GM06990 (cell line): ENCODE measurements at regions not wholly inside any gene's neighbourhood (a gene's known extent, or its start where the extent isn't known, plus 50 kb on each side); places are given as distances from the start of the nearest gene placed in this dataset.

Source experiments
- DNase-seq: peaks from one replicate; pipeline ENCODE4 v3.0.0-alpha.2; 2011; ENCODE audit not compliant: insufficient read length; ENCODE audit errors: extremely low read depth
- H3K27me3 ChIP-seq: replicated peaks from 2 replicates; pipeline ENCODE4 v1.6.0; 2011; ENCODE audit warnings: low read length; ENCODE audit not compliant: control insufficient read depth, insufficient read depth
- H3K36me3 ChIP-seq: 2 replicates; pipeline ENCODE4 v1.5.1; 2011; ENCODE audit warnings: low read length; ENCODE audit not compliant: control insufficient read depth, insufficient read depth
- H3K4me3 ChIP-seq: replicated peaks from 2 replicates; pipeline ENCODE4 v1.5.1; 2011; ENCODE audit warnings: low read depth, mild to moderate bottlenecking, control low read depth, low read length
- TF ChIP-seq, protein P1 (sequence below): IDR thresholded peaks from 2 replicates; pipeline ENCODE4 v1.5.1; 2011; ENCODE audit warnings: low read length, control low read depth, mild to moderate bottlenecking, inconsistent platforms; ENCODE audit not compliant: insufficient read depth, poor library complexity, severe bottlenecking

DNA sequence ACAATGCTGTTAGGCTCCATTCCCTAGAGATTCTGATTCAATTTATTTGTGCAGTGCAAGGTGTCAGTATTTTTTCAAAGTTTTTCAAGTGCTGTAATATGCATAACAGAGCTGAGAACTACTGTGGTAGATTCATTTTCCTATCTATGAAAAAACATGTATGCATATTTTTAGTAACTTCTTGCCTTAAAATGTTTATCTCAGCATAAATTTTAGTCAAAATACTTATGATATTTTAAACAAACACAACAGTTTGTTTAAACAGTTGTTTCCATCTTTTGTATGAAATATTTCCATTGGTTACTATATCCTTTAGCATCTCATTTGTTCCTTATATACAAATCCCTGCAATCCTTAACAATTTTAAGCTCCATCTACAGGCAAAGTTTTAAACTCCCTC is 624.8 kb upstream of the ADGRL3 start:
- TF ChIP-seq, protein P1, sequence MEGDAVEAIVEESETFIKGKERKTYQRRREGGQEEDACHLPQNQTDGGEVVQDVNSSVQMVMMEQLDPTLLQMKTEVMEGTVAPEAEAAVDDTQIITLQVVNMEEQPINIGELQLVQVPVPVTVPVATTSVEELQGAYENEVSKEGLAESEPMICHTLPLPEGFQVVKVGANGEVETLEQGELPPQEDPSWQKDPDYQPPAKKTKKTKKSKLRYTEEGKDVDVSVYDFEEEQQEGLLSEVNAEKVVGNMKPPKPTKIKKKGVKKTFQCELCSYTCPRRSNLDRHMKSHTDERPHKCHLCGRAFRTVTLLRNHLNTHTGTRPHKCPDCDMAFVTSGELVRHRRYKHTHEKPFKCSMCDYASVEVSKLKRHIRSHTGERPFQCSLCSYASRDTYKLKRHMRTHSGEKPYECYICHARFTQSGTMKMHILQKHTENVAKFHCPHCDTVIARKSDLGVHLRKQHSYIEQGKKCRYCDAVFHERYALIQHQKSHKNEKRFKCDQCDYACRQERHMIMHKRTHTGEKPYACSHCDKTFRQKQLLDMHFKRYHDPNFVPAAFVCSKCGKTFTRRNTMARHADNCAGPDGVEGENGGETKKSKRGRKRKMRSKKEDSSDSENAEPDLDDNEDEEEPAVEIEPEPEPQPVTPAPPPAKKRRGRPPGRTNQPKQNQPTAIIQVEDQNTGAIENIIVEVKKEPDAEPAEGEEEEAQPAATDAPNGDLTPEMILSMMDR: no peak
- Histone ChIP-seq H3K4me3 (no peak overlapping the region), H3K36me3 (no peaks in the 10 kb centered on the region), H3K27me3 (no peaks in the 10 kb centered on the region)
- no peak for DNase-seq

DNA sequence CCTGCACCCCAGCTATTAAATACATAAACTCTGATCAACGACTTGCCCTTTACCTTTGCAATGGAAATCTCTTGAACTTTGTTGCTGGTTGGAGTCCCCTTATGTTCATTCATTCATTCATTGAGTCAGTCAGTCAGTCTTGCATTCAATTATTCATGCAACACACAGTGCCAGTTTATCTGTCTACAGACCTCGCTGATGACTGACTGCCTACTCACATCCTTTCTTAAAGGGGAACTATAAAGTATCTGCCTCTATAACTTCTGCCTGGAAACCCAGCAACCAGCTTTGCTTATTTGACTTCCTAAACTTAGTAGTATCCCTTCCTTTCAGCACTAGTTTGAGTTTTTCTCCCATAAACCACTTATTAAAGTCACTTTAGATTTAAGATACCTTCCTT is 620.8 kb upstream of the ADGRL3 start:
- Histone ChIP-seq H3K36me3 (no peaks in the 10 kb centered on the region), H3K4me3 (no peak overlapping the region), H3K27me3 (no peaks in the 10 kb centered on the region)
- TF ChIP-seq, protein P1: no peak
- no peak for DNase-seq

GRCh38 chr4:60581919-60582536 is 618.1 kb upstream of the ADGRL3 start:
- no peak for DNase-seq
- no peaks in the 10 kb centered on the region for H3K27me3 ChIP-seq
- no peak overlapping the region for H3K4me3 ChIP-seq
- TF ChIP-seq, protein P1: no peak
- H3K36me3 ChIP-seq: no peaks in the 10 kb centered on the region

DNA sequence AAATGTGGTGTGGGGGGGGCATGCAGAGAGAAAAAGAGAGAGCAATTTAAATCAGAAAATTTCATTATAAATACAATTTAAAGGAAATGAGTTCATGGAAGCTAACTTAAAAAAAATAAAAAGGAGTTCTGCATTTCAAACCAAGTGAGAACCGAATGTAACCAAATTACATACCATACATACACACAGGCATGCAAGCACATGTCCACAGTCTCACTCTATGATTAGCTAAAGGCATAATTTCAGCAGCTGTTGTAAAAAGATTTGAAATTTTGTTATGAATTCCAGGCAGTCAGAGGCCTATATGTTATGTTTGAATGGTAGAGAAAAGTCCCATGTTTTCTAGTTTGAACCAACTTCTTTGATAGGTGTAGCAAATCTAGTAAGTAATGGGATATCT is 611.6 kb upstream of the ADGRL3 start:
- no peak overlapping the region for H3K4me3 ChIP-seq

GRCh38 chr4:60589425-60589824 is 610.7 kb upstream of the ADGRL3 start:
- DNase-seq: no peak
- H3K4me3 ChIP-seq: no peak overlapping the region
- TF ChIP-seq, protein P1: no peak
- H3K36me3 ChIP-seq: no peaks in the 10 kb centered on the region
- H3K27me3 ChIP-seq: no peaks in the 10 kb centered on the region

More for the DNA sequence above, 611.6 kb upstream of the ADGRL3 start:
- no peaks in the 10 kb centered on the region for H3K36me3 ChIP-seq
- TF ChIP-seq, protein P1: no peak
- H3K27me3 ChIP-seq: no peaks in the 10 kb centered on the region
- no peak for DNase-seq

- no peaks in the 10 kb centered on the region for H3K27me3 ChIP-seq
- no peaks in the 10 kb centered on the region for H3K36me3 ChIP-seq
- TF ChIP-seq, protein P1: no peak
- no peak for DNase-seq
- H3K4me3 ChIP-seq: no peak overlapping the region
Measured at GRCh38 chr4:60590116-60590515, 610.0 kb upstream of the ADGRL3 start.
